ENCODE measurements at regions not wholly inside any gene's neighbourhood (a gene's known extent, or its start where the extent isn't known, plus 50 kb on each side); places are given as distances from the start of the nearest gene placed in this dataset.

GRCh38 chr2:45141883-45142866 is 132.9 kb upstream of the SIX2 start:
- TF ChIP-seq POLR2AphosphoS5 (IDR thresholded peaks at IDR 0.05) (no peak), POLR2A (IDR thresholded peaks at IDR 0.05) (no peak), CTCF (IDR thresholded peaks at IDR 0.05 in 8 of 11, conservative IDR thresholded peaks at IDR 0.05 in 3 of 11) (no peak)
- Histone ChIP-seq H3K9me3 (no peaks in the 10 kb centered on the region), H3K4me1 (no peaks in the 10 kb centered on the region), H3K27ac (no peak overlapping the region), H3K4me3 (no peak overlapping the region), H3K36me3 (no peaks in the 10 kb centered on the region), H3K27me3 (replicated peaks in 1 of 7) (peaks cover 0 to 48% (median 0%) of the 10 kb centered on the region in 7 donors)
- WGBS, 5 donors: 78 to 93% (median 85%) methylated on average over 5 of the region's 5 CpGs
- DNase-seq: no peak
- intact Hi-C loops (cut with DNase I; ENCODE audit: low total_unique reads): no loop called here

GRCh38 chr2:45140675-45141074 is 131.4 kb upstream of the SIX2 start:
- H3K27me3 ChIP-seq (replicated peaks in 1 of 7): peaks cover 0 to 48% (median 0%) of the 10 kb centered on the region in 7 donors
- H3K4me1 ChIP-seq: no peaks in the 10 kb centered on the region
- H3K36me3 ChIP-seq: no peaks in the 10 kb centered on the region
- 89 to 96% (median 92%) methylated on average over 3 of the region's 3 CpGs for WGBS, 5 donors
- no peak for TF ChIP-seq CTCF (IDR thresholded peaks at IDR 0.05 in 8 of 11, conservative IDR thresholded peaks at IDR 0.05 in 3 of 11)
- no peak for TF ChIP-seq POLR2AphosphoS5 (IDR thresholded peaks at IDR 0.05)
- no peak for TF ChIP-seq POLR2A (IDR thresholded peaks at IDR 0.05)
- intact Hi-C loops (cut with DNase I; ENCODE audit: low total_unique reads): no loop called here
- H3K4me3 ChIP-seq: no peak overlapping the region
- DNase-seq: no peak
- H3K9me3 ChIP-seq: no peaks in the 10 kb centered on the region
- no peak overlapping the region for H3K27ac ChIP-seq

- Histone ChIP-seq H3K27ac (no peak overlapping the region), H3K27me3 (replicated peaks in 1 of 7) (peaks cover 0 to 32% (median 0%) of the 10 kb centered on the region in 7 donors), H3K4me3 (no peak overlapping the region), H3K9me3 (no peaks in the 10 kb centered on the region), H3K4me1 (peaks cover 0 to 15% (median under 1%) of the 10 kb centered on the region in 6 donors), H3K36me3 (no peaks in the 10 kb centered on the region)
- 67 to 90% (median 81%) methylated on average over 2 to 4 of the region's 4 CpGs for WGBS, 5 donors
- TF ChIP-seq POLR2AphosphoS5 (IDR thresholded peaks at IDR 0.05): no peak
- no peak for TF ChIP-seq CTCF (IDR thresholded peaks at IDR 0.05 in 8 of 11, conservative IDR thresholded peaks at IDR 0.05 in 3 of 11)
- TF ChIP-seq POLR2A (IDR thresholded peaks at IDR 0.05): no peak
- intact Hi-C loops (cut with DNase I; ENCODE audit: low total_unique reads): no loop called here
- no peak for DNase-seq
These were observed 129.7 kb upstream of the SIX2 start for GRCh38 chr2:45138904-45139303.

GRCh38 chr2:45137966-45138695 is 128.9 kb upstream of the SIX2 start:
- no peak for DNase-seq

More at GRCh38 chr2:45137966-45138695, 128.9 kb upstream of the SIX2 start:
- Histone ChIP-seq H3K9me3 (no peaks in the 10 kb centered on the region), H3K27ac (no peak overlapping the region), H3K4me1 (peaks cover 0 to 16% (median 3%) of the 10 kb centered on the region in 6 donors), H3K36me3 (no peaks in the 10 kb centered on the region), H3K4me3 (no peak overlapping the region), H3K27me3 (replicated peaks in 1 of 7) (peaks cover 0 to 24% (median 0%) of the 10 kb centered on the region in 7 donors)
- 88 to 94% (median 91%) methylated on average over 8 of the region's 8 CpGs for WGBS, 5 donors
- TF ChIP-seq CTCF (IDR thresholded peaks at IDR 0.05 in 8 of 11, conservative IDR thresholded peaks at IDR 0.05 in 3 of 11) (no peak), POLR2A (IDR thresholded peaks at IDR 0.05) (no peak), POLR2AphosphoS5 (IDR thresholded peaks at IDR 0.05) (no peak)
- intact Hi-C loops (cut with DNase I; ENCODE audit: low total_unique reads): no loop called here

All from spleen (tissue), 11 donors.